ENCODE measurements at regions not wholly inside any gene's neighbourhood (a gene's known extent, or its start where the extent isn't known, plus 50 kb on each side); places are given as distances from the start of the nearest gene placed in this dataset.
"Not testable (repeated sequence)": the region's sequence is repeated elsewhere in the genome, so short reads cannot be mapped to it uniquely, and the experiment has no call there.

- DNase-seq (ENCODE audit: low spot score), result no peak
Observed at GRCh38 chr12:79991586-79991985, 56.7 kb upstream of the PPP1R12A start.

DNA sequence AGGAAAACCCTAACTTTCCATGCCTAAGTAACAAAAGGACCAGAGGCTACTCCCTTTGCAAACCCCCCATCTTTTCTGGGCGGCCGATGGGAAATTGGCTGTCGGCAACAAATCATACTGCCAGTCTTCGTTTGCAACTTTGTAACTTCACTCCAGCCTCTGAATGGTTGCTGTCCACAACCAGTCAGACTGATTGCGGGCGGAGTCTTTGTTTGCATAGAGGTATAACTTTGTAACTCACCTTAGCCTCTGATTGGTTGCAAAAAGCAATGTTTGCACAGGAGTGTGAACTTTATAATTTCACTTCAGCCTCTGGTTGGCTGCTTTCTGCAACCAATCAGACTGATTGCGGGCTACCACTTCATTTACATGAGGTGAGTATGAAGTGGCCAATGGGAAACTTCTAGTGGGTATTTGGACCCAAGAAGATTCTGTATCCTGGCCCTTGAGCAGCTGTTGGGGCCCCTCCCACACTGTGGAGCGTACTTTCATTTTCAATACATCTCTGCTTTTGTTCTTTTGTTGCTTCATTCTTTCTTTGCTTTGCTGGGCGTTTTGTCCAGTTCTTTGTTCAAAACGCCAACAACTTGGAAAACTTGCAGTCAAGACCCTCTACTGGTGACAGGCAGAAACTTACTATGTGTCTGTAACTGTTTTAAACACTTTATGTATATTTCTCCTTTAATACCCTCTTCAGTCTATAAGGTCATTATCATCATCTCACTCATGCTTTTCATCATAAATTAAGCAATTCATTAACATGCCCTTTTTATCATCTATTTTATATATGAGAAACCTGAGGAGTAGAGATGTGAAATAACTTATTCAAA, 55.8 kb upstream of the PPP1R12A start:
- not testable (repeated sequence) for DNase-seq (ENCODE audit: low spot score)

DNA sequence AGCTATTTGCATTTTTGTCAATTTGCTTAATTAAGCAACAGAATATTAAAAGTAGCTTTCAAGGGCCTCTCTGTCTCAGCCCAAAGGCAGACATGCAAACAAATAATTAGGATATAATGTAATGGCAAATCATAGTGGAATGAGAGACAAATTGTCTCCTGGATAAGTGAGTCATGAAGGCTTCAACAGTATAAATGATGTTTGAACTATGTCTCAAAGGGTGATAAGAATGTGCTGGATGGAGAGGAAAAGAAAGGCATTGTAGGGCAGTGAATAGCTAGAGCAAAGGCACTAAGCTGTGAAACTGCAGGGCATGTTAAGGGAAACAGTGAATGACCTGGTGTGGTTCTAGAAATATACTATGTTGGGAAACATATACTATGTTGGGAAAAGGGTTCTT, 53.5 kb upstream of the PPP1R12A start:
- no peak for DNase-seq (ENCODE audit: low spot score)

- no peak for DNase-seq (ENCODE audit: low spot score)
Observed at GRCh38 chr12:79987731-79988130, 52.8 kb upstream of the PPP1R12A start.
